ENCODE measurements at regions not wholly inside any gene's neighbourhood (a gene's known extent, or its start where the extent isn't known, plus 50 kb on each side); places are given as distances from the start of the nearest gene placed in this dataset.

GRCh38 chr6:105550955-105551620, 148.2 kb upstream of the PREP start:
- DNase-seq (ENCODE audit: insufficient read length) (no peak), FAIRE-seq (no peak)
- TF ChIP-seq POLR2AphosphoS5 (IDR thresholded peaks at IDR 0.05; ENCODE audit: low read depth, low read length) (no peak), TAF1 (IDR thresholded peaks at IDR 0.05; ENCODE audit: borderline replicate concordance, low read depth, low read length) (no peak), POLR2A (IDR thresholded peaks at IDR 0.05; ENCODE audit: low read depth, low read length) (no peak)

DNA sequence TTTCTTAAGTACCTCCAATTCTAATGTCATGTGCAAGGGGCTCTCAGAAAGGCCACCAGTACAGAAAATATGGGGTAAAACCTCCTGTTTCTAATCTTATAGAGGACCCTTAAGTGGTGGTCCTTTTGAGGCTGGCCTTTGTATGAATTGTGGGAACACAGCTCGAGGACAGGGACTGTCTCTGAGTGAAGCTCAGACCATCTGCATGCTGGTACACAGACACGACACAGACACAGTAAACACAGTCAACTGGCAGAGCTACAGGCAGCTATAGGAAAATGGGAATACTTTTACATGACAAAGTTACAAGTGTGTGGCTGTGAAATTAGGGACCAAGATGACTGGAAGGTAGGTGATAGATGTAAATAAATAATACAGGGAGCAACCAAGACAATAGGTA, 143.9 kb upstream of the PREP start:
- TF ChIP-seq TAF1 (IDR thresholded peaks at IDR 0.05; ENCODE audit: borderline replicate concordance, low read depth, low read length) (no peak), POLR2AphosphoS5 (IDR thresholded peaks at IDR 0.05; ENCODE audit: low read depth, low read length) (no peak), POLR2A (IDR thresholded peaks at IDR 0.05; ENCODE audit: low read depth, low read length) (no peak)
- FAIRE-seq = no peak
- no peak for DNase-seq (ENCODE audit: insufficient read length)

- FAIRE-seq (no peak), DNase-seq (ENCODE audit: insufficient read length) (no peak)
- no peak for TF ChIP-seq POLR2A (IDR thresholded peaks at IDR 0.05; ENCODE audit: low read depth, low read length)
- TF ChIP-seq POLR2AphosphoS5 (IDR thresholded peaks at IDR 0.05; ENCODE audit: low read depth, low read length) = no peak
- TF ChIP-seq TAF1 (IDR thresholded peaks at IDR 0.05; ENCODE audit: borderline replicate concordance, low read depth, low read length) = no peak
Observed at GRCh38 chr6:105545947-105546731, 143.3 kb upstream of the PREP start.

GRCh38 chr6:105545228-105545920, 142.5 kb upstream of the PREP start:
- no peak for FAIRE-seq
- no peak for TF ChIP-seq POLR2A (IDR thresholded peaks at IDR 0.05; ENCODE audit: low read depth, low read length)
- no peak for TF ChIP-seq TAF1 (IDR thresholded peaks at IDR 0.05; ENCODE audit: borderline replicate concordance, low read depth, low read length)
- no peak for TF ChIP-seq POLR2AphosphoS5 (IDR thresholded peaks at IDR 0.05; ENCODE audit: low read depth, low read length)
- no peak for DNase-seq (ENCODE audit: insufficient read length)

GRCh38 chr6:105539911-105540310, 137.0 kb upstream of the PREP start:
- DNase-seq (ENCODE audit: insufficient read length) (no peak), FAIRE-seq (no peak)
- no peak for TF ChIP-seq POLR2A (IDR thresholded peaks at IDR 0.05; ENCODE audit: low read depth, low read length)
- no peak for TF ChIP-seq TAF1 (IDR thresholded peaks at IDR 0.05; ENCODE audit: borderline replicate concordance, low read depth, low read length)
- no peak for TF ChIP-seq POLR2AphosphoS5 (IDR thresholded peaks at IDR 0.05; ENCODE audit: low read depth, low read length)

DNA sequence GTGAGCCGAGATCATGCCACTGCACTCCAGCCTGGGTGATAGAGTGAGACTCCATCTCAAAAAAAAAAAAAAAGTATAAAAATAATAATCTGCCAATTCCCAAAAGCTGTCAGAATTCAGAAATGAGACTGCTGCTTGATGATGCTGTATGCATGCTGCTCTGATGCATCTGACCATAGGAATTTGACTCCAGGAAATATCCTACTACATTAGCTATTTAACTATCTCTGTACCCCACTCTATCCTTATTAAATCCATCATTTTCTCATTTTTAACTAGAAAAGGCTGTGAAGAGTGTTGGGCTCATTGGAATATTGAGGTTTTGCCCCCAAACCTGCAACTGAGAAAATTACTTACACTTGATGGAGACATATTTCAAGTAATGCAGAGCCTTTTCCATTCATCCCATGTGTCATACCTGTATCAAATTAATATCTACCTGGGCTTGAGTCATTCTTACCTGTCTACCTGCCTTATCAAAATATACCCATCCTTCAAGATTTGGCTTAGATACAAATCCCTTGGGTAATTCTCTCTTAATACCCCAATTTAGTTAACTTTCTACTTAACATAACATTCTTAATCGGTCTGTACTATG, 135.2 kb upstream of the PREP start:
- FAIRE-seq = no peak
- no peak for TF ChIP-seq POLR2AphosphoS5 (IDR thresholded peaks at IDR 0.05; ENCODE audit: low read depth, low read length)
- no peak for TF ChIP-seq TAF1 (IDR thresholded peaks at IDR 0.05; ENCODE audit: borderline replicate concordance, low read depth, low read length)
- no peak for TF ChIP-seq POLR2A (IDR thresholded peaks at IDR 0.05; ENCODE audit: low read depth, low read length)

GRCh38 chr6:105536961-105537360, 134.1 kb upstream of the PREP start:
- no peak for FAIRE-seq
- no peak for DNase-seq (ENCODE audit: insufficient read length)
- TF ChIP-seq POLR2AphosphoS5 (IDR thresholded peaks at IDR 0.05; ENCODE audit: low read depth, low read length) = no peak
- TF ChIP-seq TAF1 (IDR thresholded peaks at IDR 0.05; ENCODE audit: borderline replicate concordance, low read depth, low read length) = no peak
- no peak for TF ChIP-seq POLR2A (IDR thresholded peaks at IDR 0.05; ENCODE audit: low read depth, low read length)

More for the DNA sequence above, 135.2 kb upstream of the PREP start:
- no peak for DNase-seq (ENCODE audit: insufficient read length)

DNA sequence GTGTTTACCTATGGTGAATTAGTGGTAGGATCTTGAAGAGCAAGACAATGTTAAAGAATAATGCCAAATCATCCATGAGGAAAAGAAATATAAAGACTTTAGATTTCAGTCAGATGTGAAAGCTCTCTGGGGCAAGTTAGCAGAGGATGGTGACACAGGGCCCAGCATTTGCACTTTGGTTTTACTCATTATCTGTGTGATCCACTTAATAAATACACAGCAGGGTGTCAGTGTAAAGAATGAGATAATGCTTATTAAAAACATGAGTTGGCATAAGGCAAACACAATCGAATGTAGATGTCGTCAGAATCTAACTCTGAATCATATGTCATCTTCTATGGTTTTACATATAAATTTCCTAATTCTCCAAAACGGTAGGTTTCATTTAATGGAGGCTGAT, 130.4 kb upstream of the PREP start:
- DNase-seq (ENCODE audit: insufficient read length) (no peak), FAIRE-seq (no peak)
- no peak for TF ChIP-seq POLR2A (IDR thresholded peaks at IDR 0.05; ENCODE audit: low read depth, low read length)
- no peak for TF ChIP-seq POLR2AphosphoS5 (IDR thresholded peaks at IDR 0.05; ENCODE audit: low read depth, low read length)
- TF ChIP-seq TAF1 (IDR thresholded peaks at IDR 0.05; ENCODE audit: borderline replicate concordance, low read depth, low read length) = no peak

DNA sequence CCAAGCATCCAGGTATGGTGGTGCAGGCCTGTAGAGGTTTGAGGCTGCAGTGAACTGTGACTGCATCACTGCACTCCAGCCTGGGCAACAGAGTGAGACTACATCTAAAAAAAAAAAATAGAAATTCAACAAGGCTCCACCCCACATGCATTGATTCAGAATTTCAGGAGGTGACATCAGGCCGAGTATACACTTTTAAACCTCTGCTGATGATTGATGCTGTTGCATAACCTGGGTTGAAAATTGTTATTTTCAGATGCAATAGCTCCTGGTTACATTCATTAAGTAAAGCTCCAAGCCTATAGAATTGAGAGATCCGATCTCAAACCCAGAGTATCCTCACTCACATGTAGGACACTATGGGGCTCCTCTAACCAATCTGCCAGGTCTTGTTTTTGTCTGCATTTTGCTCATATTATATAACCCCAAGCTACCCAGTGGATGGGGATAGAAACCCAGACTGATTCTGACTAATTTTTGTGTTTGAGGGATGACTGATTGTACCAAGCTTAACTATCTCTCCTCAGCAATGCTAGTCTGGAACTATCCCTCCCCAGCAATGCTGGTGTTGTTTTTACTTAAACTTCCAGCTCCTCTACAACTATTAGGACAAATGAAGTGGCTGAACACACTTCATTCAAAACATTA, 123.5 kb upstream of the PREP start:
- DNase-seq (ENCODE audit: insufficient read length) (no peak), FAIRE-seq (peak; percentile 53)
- TF ChIP-seq TAF1 (IDR thresholded peaks at IDR 0.05; ENCODE audit: borderline replicate concordance, low read depth, low read length) (no peak), POLR2A (IDR thresholded peaks at IDR 0.05; ENCODE audit: low read depth, low read length) (no peak), POLR2AphosphoS5 (IDR thresholded peaks at IDR 0.05; ENCODE audit: low read depth, low read length) (no peak)

DNA sequence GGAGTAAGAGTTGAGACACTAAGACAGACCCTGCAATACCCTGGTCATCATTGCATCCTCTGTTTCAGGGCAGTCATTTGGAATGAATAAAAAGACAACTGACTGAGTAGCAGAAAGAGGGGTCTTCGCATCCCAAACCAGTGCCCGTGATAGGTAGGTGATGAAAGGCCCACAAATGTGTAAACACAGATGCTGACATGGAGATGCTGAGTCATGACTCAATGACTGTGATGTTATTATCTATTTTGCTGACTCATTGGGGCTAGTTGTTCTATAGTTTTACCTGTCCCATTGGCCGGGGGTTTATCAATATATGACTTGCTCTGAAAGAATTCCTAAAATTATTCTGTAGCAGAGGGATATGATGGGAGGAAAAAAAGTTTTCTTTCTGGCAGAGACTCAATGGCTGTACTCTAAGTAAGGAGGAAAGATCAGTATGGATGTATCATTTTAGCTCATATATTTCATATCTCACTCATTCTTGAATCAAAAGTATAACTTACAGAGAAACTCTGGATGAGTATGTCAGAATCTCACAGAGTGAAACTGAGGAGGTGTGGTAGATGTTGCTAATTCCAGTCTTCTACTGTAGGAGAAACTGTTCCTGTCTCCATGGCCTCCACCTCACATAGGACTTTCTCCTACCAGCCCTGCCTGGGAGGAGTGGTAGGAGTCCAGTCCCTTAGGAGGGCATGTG, 119.9 kb upstream of the PREP start:
- TF ChIP-seq POLR2A (IDR thresholded peaks at IDR 0.05; ENCODE audit: low read depth, low read length) (no peak), POLR2AphosphoS5 (IDR thresholded peaks at IDR 0.05; ENCODE audit: low read depth, low read length) (no peak), TAF1 (IDR thresholded peaks at IDR 0.05; ENCODE audit: borderline replicate concordance, low read depth, low read length) (no peak)
- FAIRE-seq (peak; percentile 62), DNase-seq (ENCODE audit: insufficient read length) (no peak)

Measured in GM12892 (cell line).